GM19455 (cell line): ENCODE measurements at regions not wholly inside any gene's neighbourhood (a gene's known extent, or its start where the extent isn't known, plus 50 kb on each side); places are given as distances from the start of the nearest gene placed in this dataset.
"Not testable (repeated sequence)": the region's sequence is repeated elsewhere in the genome, so short reads cannot be mapped to it uniquely, and the experiment has no call there.

Experiments
- ATAC-seq: cut with Tn5 transposase; IDR thresholded peaks from one replicate; pipeline ENCODE4 v1.9.1; 2021; ENCODE audit not compliant: unreplicated experiment

- no peak for ATAC-seq
Measured at GRCh38 chr6:134420614-134421181, 102.8 kb upstream of the SGK1 start.

- ATAC-seq = no peak
Measured at GRCh38 chr6:134419716-134420115, 101.8 kb upstream of the SGK1 start.

GRCh38 chr6:134416418-134417154 is 98.7 kb upstream of the SGK1 start:
- ATAC-seq = no peak

- ATAC-seq = no peak
Measured at GRCh38 chr6:134415656-134416055, 97.7 kb upstream of the SGK1 start.

- ATAC-seq = no peak
Measured at GRCh38 chr6:134415194-134415593, 97.3 kb upstream of the SGK1 start.

GRCh38 chr6:134414793-134415192 is 96.9 kb upstream of the SGK1 start:
- no peak for ATAC-seq

GRCh38 chr6:134413241-134413643 is 95.3 kb upstream of the SGK1 start:
- ATAC-seq = no peak

GRCh38 chr6:134410541-134410940 is 92.6 kb upstream of the SGK1 start:
- no peak for ATAC-seq

GRCh38 chr6:134407791-134408190 is 89.9 kb upstream of the SGK1 start:
- no peak for ATAC-seq

- no peak for ATAC-seq
Measured at GRCh38 chr6:134406311-134406710, 88.4 kb upstream of the SGK1 start.

- ATAC-seq = no peak
Measured at GRCh38 chr6:134405386-134406087, 87.6 kb upstream of the SGK1 start.

GRCh38 chr6:134403312-134403711 is 85.4 kb upstream of the SGK1 start:
- ATAC-seq = not testable (repeated sequence)

- no peak for ATAC-seq
Measured at GRCh38 chr6:134402372-134402984, 84.6 kb upstream of the SGK1 start.

- no peak for ATAC-seq
Measured at GRCh38 chr6:134400941-134401340, 83.0 kb upstream of the SGK1 start.

GRCh38 chr6:134398453-134398852 is 80.5 kb upstream of the SGK1 start:
- no peak for ATAC-seq

- no peak for ATAC-seq
Measured at GRCh38 chr6:134397676-134398075, 79.8 kb upstream of the SGK1 start.

GRCh38 chr6:134394905-134395304 is 77.0 kb upstream of the SGK1 start:
- no peak for ATAC-seq

GRCh38 chr6:134394208-134394607 is 76.3 kb upstream of the SGK1 start:
- ATAC-seq = no peak

GRCh38 chr6:134391205-134391604 is 73.3 kb upstream of the SGK1 start:
- no peak for ATAC-seq

- no peak for ATAC-seq
Measured at GRCh38 chr6:134389658-134390057, 71.7 kb upstream of the SGK1 start.

GRCh38 chr6:134389129-134389528 is 71.2 kb upstream of the SGK1 start:
- ATAC-seq = no peak

- ATAC-seq = not testable (repeated sequence)
Measured at GRCh38 chr6:134386482-134386881, 68.6 kb upstream of the SGK1 start.
